OCI-M2 (cell line): ENCODE measurements at regions not wholly inside any gene's neighbourhood (a gene's known extent, or its start where the extent isn't known, plus 50 kb on each side); places are given as distances from the start of the nearest gene placed in this dataset.

Source experiments
- DNase-seq: peaks from one replicate; lab custom pipeline; 2025; ENCODE audit not compliant: unreplicated experiment; lab: John Stamatoyannopoulos, UW

- no peak for DNase-seq
These were observed 130.5 kb upstream of the MCTP2 start for GRCh38 chr15:94100863-94101262.

- DNase-seq: no peak
These were observed 131.8 kb upstream of the MCTP2 start for GRCh38 chr15:94099574-94099960.

- no peak for DNase-seq
These were observed 132.3 kb upstream of the MCTP2 start for GRCh38 chr15:94098921-94099573.

GRCh38 chr15:94097552-94097951 is 133.8 kb upstream of the MCTP2 start:
- no peak for DNase-seq

- no peak for DNase-seq
These were observed 137.1 kb upstream of the MCTP2 start for GRCh38 chr15:94094310-94094709.

- no peak for DNase-seq
These were observed 145.0 kb upstream of the MCTP2 start for GRCh38 chr15:94086341-94086740.

GRCh38 chr15:94083467-94084052 is 147.8 kb upstream of the MCTP2 start:
- DNase-seq: no peak

- no peak for DNase-seq
These were observed 149.5 kb upstream of the MCTP2 start for GRCh38 chr15:94081829-94082228.

GRCh38 chr15:94080989-94081605 is 150.3 kb upstream of the MCTP2 start:
- no peak for DNase-seq

- DNase-seq: no peak
These were observed 150.9 kb upstream of the MCTP2 start for GRCh38 chr15:94080416-94080815.

GRCh38 chr15:94079968-94080367 is 151.4 kb upstream of the MCTP2 start:
- no peak for DNase-seq

- DNase-seq: no peak
These were observed 151.9 kb upstream of the MCTP2 start for GRCh38 chr15:94079459-94079858.

GRCh38 chr15:94077938-94078337 is 153.4 kb upstream of the MCTP2 start:
- DNase-seq: no peak

GRCh38 chr15:94075349-94075748 is 156.0 kb upstream of the MCTP2 start:
- DNase-seq: no peak

GRCh38 chr15:94070356-94071295 is 160.7 kb upstream of the MCTP2 start:
- no peak for DNase-seq

GRCh38 chr15:94069844-94070243 is 161.5 kb upstream of the MCTP2 start:
- no peak for DNase-seq

- no peak for DNase-seq
These were observed 164.6 kb upstream of the MCTP2 start for GRCh38 chr15:94066811-94067210.

GRCh38 chr15:94066046-94066445 is 165.3 kb upstream of the MCTP2 start:
- no peak for DNase-seq

GRCh38 chr15:94064676-94065313 is 166.6 kb upstream of the MCTP2 start:
- DNase-seq: no peak

- no peak for DNase-seq
These were observed 170.3 kb upstream of the MCTP2 start for GRCh38 chr15:94061041-94061440.

- no peak for DNase-seq
These were observed 172.3 kb upstream of the MCTP2 start for GRCh38 chr15:94059013-94059587.
